Gastrocnemius medialis (tissue), 4 donors: ENCODE measurements at regions not wholly inside any gene's neighbourhood (a gene's known extent, or its start where the extent isn't known, plus 50 kb on each side); places are given as distances from the start of the nearest gene placed in this dataset.

Experiments
- CTCF ChIP-seq, 5 experiments: fragments of 450-650 bp in 3 of 5; fragments of 200-600 bp in 2 of 5; sonication (generic) in 2 of 5; IDR thresholded peaks in 4 of 5; conservative IDR thresholded peaks in 1 of 5; 1 replicate in 4 of 5; 2 replicates in 1 of 5; pipeline ENCODE4 v1.5.1; 2016 to 2019; ENCODE audit warnings: antibody characterized with exemption in 5 of 5, mild to moderate bottlenecking in 3 of 5, moderate library complexity in 3 of 5
- POLR2A ChIP-seq, 2 donors: fragments of 450-650 bp; IDR thresholded peaks; one replicate each; pipeline ENCODE4 v1.6.1; 2017; ENCODE audit warnings: antibody characterized with exemption in 2 of 2, mild to moderate bottlenecking in 2 of 2, moderate library complexity in 2 of 2

- TF ChIP-seq POLR2A (IDR thresholded peaks at IDR 0.05): no peak
- no peak for TF ChIP-seq CTCF (IDR thresholded peaks at IDR 0.05 in 4 of 5, conservative IDR thresholded peaks at IDR 0.05 in 1 of 5)
Observed at GRCh38 chr21:32888971-32889370, 117.4 kb upstream of the PAXBP1 start.
